ENCODE measurements at regions not wholly inside any gene's neighbourhood (a gene's known extent, or its start where the extent isn't known, plus 50 kb on each side); places are given as distances from the start of the nearest gene placed in this dataset.

DNA sequence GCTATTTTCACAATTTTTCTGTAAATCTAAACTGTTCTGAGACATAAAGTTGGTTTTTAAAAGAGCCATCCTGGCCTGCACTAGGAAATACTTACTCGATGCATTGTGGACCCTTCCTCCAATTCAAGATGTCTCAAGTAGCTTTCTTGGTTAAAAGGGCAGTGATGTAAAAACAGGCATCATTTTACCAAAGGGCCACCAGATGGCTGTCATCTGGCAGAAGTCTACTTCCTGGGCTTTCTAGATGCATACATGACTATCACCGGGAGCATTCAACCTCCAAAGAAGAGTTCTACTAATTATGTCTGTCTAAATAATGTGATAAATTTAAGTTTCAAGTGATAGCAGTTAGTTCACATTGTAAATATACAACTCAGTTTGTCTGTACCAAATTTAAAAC is 96.8 kb upstream of the FRMD6 start:
- no peak for DNase-seq (ENCODE audit: low read depth)
- TF ChIP-seq CTCF (IDR thresholded peaks at IDR 0.05; ENCODE audit: control insufficient read depth, extremely low read depth, insufficient read depth), result no peak

DNA sequence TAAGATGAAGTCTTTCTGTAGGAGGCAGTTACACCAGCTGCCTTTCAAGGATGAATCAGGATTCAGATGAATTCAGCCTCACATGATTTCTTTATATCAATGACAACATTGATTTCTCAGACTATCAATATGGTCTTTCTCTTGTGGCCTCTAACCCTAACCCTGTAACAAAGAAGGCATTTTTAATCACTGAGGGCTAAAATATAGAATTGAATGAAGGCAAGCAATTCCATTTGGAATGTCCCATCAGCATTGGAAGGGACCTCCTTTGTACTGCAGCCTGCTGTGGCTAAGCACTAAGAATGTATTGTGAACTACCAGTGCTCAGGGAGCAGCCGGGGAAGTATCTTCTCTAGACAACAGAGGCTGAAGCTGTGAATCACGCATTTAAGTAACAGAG is 90.6 kb upstream of the FRMD6 start:
- no peak for DNase-seq (ENCODE audit: low read depth)
- TF ChIP-seq CTCF (IDR thresholded peaks at IDR 0.05; ENCODE audit: control insufficient read depth, extremely low read depth, insufficient read depth), result no peak
- no peak overlapping the region for H3K4me3 ChIP-seq (ENCODE audit: low read depth, low read length)

More for the DNA sequence above, 96.8 kb upstream of the FRMD6 start:
- no peak overlapping the region for H3K4me3 ChIP-seq (ENCODE audit: low read depth, low read length)

DNA sequence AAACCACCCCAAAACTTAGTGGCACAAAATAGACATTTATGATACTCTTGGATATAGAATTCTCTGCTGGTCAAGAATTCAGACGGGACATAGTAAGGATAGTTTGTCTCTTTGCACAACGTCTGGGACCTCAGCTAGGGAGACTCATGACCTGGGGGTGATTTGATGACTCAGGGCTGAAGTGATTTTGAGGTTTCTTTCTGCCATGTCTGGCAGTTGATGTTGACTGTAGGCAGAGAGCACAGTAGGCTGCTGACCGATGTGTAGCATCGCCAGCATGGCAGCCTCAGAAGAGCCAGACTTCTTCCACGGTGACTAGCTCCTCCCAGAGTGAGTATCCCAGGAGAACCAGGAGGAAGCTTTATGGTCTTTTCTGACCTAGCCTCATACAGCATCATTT is 88.9 kb upstream of the FRMD6 start:
- no peak for DNase-seq (ENCODE audit: low read depth)
- H3K4me3 ChIP-seq (ENCODE audit: low read depth, low read length), result no peak overlapping the region
- TF ChIP-seq CTCF (IDR thresholded peaks at IDR 0.05; ENCODE audit: control insufficient read depth, extremely low read depth, insufficient read depth), result no peak

GRCh38 chr14:51563560-51563959 is 88.2 kb upstream of the FRMD6 start:
- no peak for DNase-seq (ENCODE audit: low read depth)
- H3K4me3 ChIP-seq (ENCODE audit: low read depth, low read length), result no peak overlapping the region
- no peak for TF ChIP-seq CTCF (IDR thresholded peaks at IDR 0.05; ENCODE audit: control insufficient read depth, extremely low read depth, insufficient read depth)

DNA sequence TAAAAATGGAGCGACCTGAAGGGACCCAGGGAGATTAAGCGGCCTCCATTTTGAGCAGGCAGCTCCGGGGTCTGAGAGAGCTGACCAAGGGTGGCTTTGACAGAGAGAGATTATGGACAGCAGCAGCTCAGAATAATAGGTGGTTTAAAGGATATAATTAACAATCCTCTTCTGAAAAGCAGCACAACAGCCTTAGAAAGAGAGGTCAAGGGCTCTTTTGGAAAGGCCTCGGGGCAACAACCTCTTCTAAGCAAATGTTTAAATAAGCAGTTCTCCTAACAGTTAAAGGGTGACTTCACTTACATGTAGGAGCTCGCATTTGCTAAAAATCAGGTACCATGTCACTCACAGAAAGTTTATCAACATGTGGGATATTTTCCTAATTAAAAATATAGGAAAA is 87.2 kb upstream of the FRMD6 start:
- no peak overlapping the region for H3K4me3 ChIP-seq (ENCODE audit: low read depth, low read length)
- TF ChIP-seq CTCF (IDR thresholded peaks at IDR 0.05; ENCODE audit: control insufficient read depth, extremely low read depth, insufficient read depth), result no peak
- no peak for DNase-seq (ENCODE audit: low read depth)

GRCh38 chr14:51564986-51565604 is 86.6 kb upstream of the FRMD6 start:
- DNase-seq (ENCODE audit: low read depth), result peak; percentile 71
- no peak overlapping the region for H3K4me3 ChIP-seq (ENCODE audit: low read depth, low read length)
- TF ChIP-seq CTCF (IDR thresholded peaks at IDR 0.05; ENCODE audit: control insufficient read depth, extremely low read depth, insufficient read depth), result no peak
